PC-9 (cell line): ENCODE measurements at regions not wholly inside any gene's neighbourhood (a gene's known extent, or its start where the extent isn't known, plus 50 kb on each side); places are given as distances from the start of the nearest gene placed in this dataset.

Experiments used
- CTCF ChIP-seq: fragments of 200-600 bp; sonication (generic); conservative IDR thresholded peaks from 2 replicates; pipeline ENCODE4 v1.6.1; 2017; ENCODE audit warnings: mixed run types, antibody characterized with exemption, mild to moderate bottlenecking, moderate library complexity
- EZH2 ChIP-seq: fragments of 200-600 bp; sonication (generic); IDR thresholded peaks from 2 replicates; pipeline ENCODE4 v1.8.0; 2017; ENCODE audit warnings: antibody characterized with exemption, low read depth

- TF ChIP-seq CTCF (no peak), EZH2 (no peak)
These were observed 90.2 kb upstream of the DUSP5 start for GRCh38 chr10:110407301-110408170.
